ENCODE measurements at regions not wholly inside any gene's neighbourhood (a gene's known extent, or its start where the extent isn't known, plus 50 kb on each side); places are given as distances from the start of the nearest gene placed in this dataset.

DNA sequence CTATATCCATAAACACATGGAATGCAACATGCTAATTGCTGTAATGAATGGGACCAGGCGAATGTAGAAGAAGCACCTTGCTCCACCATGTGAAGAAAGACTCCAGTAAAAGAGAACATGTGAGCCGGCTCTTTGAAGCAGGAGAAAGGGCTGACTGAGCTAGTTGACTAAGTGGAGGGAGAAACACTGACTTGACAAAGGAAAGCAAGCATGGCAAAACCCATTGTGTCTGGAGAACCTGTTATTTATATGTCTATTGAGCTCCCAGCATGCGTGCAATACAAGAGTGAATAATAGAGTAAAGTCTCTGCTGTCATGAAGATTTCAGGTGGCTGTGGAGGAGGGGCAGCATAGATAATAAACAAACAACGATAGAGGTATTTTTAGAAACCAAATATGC lies 559.9 kb downstream of the RAB28 start:
- H3K4me1 Mint-ChIP-seq = no peaks in the 10 kb centered on the region
- H3K4me3 ChIP-seq (ENCODE audit: control extremely low read depth in 1 of 5, extremely low read depth in 1 of 5, insufficient read depth in 1 of 5, low read depth in 2 of 5, low read length in 4 of 5) = no peak overlapping the region
- no peaks in the 10 kb centered on the region for H3K36me3 ChIP-seq (replicated peaks in 1 of 2; ENCODE audit: control extremely low read depth in 1 of 2, control insufficient read depth in 1 of 2, extremely low read depth in 1 of 2, insufficient read depth in 2 of 2, low read length in 1 of 2)
- H3K27ac Mint-ChIP-seq = no peak overlapping the region
- H4K20me1 ChIP-seq (ENCODE audit: control insufficient read depth, insufficient read depth, low read length, poor library complexity, severe bottlenecking) = no peaks in the 10 kb centered on the region
- DNase-seq (no peak), ATAC-seq (ENCODE audit: low read depth) (no peak)
- intact Hi-C loops (cut with micrococcal nuclease) = no loop called here
- no peak overlapping the region for H3K9ac ChIP-seq (ENCODE audit: low read length)
- CTCF ChIA-PET = no interaction called here
- 95% methylated on average over 3 of the region's 4 CpGs for WGBS (ENCODE audit: insufficient coverage)
- no peaks in the 10 kb centered on the region for H3K27me3 Mint-ChIP-seq
- peaks cover 0 to 1% (median 0%) of the 10 kb centered on the region in 3 donors for H3K9me3 ChIP-seq (ENCODE audit: control extremely low read depth in 1 of 3, control insufficient read depth in 2 of 3, insufficient read depth in 1 of 3, low read length in 2 of 3)
- no peaks in the 10 kb centered on the region for H3K79me2 ChIP-seq (ENCODE audit: control insufficient read depth, insufficient read depth, low read length)
- H3K4me1 ChIP-seq (ENCODE audit: control insufficient read depth in 2 of 2, insufficient read depth in 2 of 2, low read length in 2 of 2) = no peaks in the 10 kb centered on the region
- no peak for TF ChIP-seq CTCF (IDR thresholded peaks at IDR 0.05)
- no peak for TF ChIP-seq EZH2 (IDR thresholded peaks at IDR 0.05; ENCODE audit: borderline replicate concordance, insufficient read depth, low read depth, low read length, poor library complexity, severe bottlenecking)
- no peak overlapping the region for H3K4me2 ChIP-seq (replicated peaks; ENCODE audit: low read depth, low read length, poor library complexity, severe bottlenecking)
- POLR2A ChIA-PET = no interaction called here
- H3K27me3 ChIP-seq (replicated peaks in 1 of 4; ENCODE audit: control extremely low read depth in 1 of 4, control insufficient read depth in 3 of 4, insufficient read depth in 4 of 4, low read length in 3 of 4) = no peaks in the 10 kb centered on the region
- H3K9me3 Mint-ChIP-seq (ENCODE audit: insufficient read depth) = no peaks in the 10 kb centered on the region
- H3K4me3 Mint-ChIP-seq = no peak overlapping the region
- no peak overlapping the region for H3K27ac ChIP-seq (ENCODE audit: low read length in 2 of 2)
- no peak overlapping the region for H2AFZ ChIP-seq (ENCODE audit: insufficient read depth, low read depth, low read length, poor library complexity, severe bottlenecking)

DNA sequence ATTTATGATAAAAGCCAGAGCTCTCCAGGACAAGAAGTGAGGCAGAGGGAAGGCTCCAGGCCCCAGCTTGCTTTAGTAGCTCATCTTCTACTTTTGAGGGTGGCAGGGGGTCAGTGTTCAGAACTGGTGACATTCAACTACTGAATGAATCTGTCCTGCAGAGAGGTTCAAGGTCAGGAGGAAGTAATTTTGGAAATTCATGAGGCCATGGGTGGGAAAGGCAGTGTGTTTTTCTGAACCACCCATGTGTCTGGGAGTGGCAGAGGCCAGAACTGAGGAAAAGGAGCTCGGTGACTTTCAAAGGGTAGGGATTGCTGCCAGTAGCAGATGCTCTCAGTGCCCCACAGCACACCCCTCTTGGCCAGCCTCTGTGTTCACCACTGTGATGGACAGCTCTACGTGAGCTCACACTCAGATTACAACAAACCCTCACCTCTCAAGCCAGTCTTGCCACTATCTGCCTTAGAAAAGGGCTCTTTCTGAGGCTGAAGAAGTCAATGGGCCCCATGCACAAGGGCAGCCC lies 571.2 kb downstream of the RAB28 start:
- DNase-seq = no peak
- Histone ChIP-seq H3K27me3 (replicated peaks in 1 of 4; ENCODE audit: control extremely low read depth in 1 of 4, control insufficient read depth in 3 of 4, insufficient read depth in 4 of 4, low read length in 3 of 4) (no peaks in the 10 kb centered on the region), H3K79me2 (ENCODE audit: control insufficient read depth, insufficient read depth, low read length) (no peaks in the 10 kb centered on the region), H3K36me3 (replicated peaks in 1 of 2; ENCODE audit: control extremely low read depth in 1 of 2, control insufficient read depth in 1 of 2, extremely low read depth in 1 of 2, insufficient read depth in 2 of 2, low read length in 1 of 2) (no peaks in the 10 kb centered on the region), H3K4me2 (replicated peaks; ENCODE audit: low read depth, low read length, poor library complexity, severe bottlenecking) (no peak overlapping the region), H3K27ac (ENCODE audit: low read length in 2 of 2) (no peak overlapping the region), H3K9me3 (ENCODE audit: control extremely low read depth in 1 of 3, control insufficient read depth in 2 of 3, insufficient read depth in 1 of 3, low read length in 2 of 3) (peaks cover 0 to 5% (median 0%) of the 10 kb centered on the region in 3 donors), H3K4me3 (ENCODE audit: control extremely low read depth in 1 of 5, extremely low read depth in 1 of 5, insufficient read depth in 1 of 5, low read depth in 2 of 5, low read length in 4 of 5) (no peak overlapping the region), H4K20me1 (ENCODE audit: control insufficient read depth, insufficient read depth, low read length, poor library complexity, severe bottlenecking) (no peaks in the 10 kb centered on the region), H3K4me1 (ENCODE audit: control insufficient read depth in 2 of 2, insufficient read depth in 2 of 2, low read length in 2 of 2) (no peaks in the 10 kb centered on the region), H3K9ac (ENCODE audit: low read length) (no peak overlapping the region), H2AFZ (ENCODE audit: insufficient read depth, low read depth, low read length, poor library complexity, severe bottlenecking) (no peak overlapping the region)
- Mint-ChIP-seq H3K27me3 (no peaks in the 10 kb centered on the region), H3K4me3 (no peak overlapping the region), H3K27ac (no peak overlapping the region), H3K9me3 (ENCODE audit: insufficient read depth) (peaks cover 2% of the 10 kb centered on the region), H3K4me1 (no peaks in the 10 kb centered on the region)
- ATAC-seq (ENCODE audit: low read depth) = no peak
- intact Hi-C loops (cut with micrococcal nuclease) = no loop called here
- 91% methylated on average over 2 of the region's 2 CpGs for WGBS (ENCODE audit: insufficient coverage)
- CTCF ChIA-PET = no interaction called here
- POLR2A ChIA-PET = no interaction called here
- TF ChIP-seq CTCF (IDR thresholded peaks at IDR 0.05) (no peak), EZH2 (IDR thresholded peaks at IDR 0.05; ENCODE audit: borderline replicate concordance, insufficient read depth, low read depth, low read length, poor library complexity, severe bottlenecking) (no peak)

All from B cell (primary cell).